Erythroblast (primary cell): ENCODE measurements at regions not wholly inside any gene's neighbourhood (a gene's known extent, or its start where the extent isn't known, plus 50 kb on each side); places are given as distances from the start of the nearest gene placed in this dataset.

Experiments
- DNase-seq, 2 experiments: peaks; one replicate each; lab custom pipeline; 2025; lab: John Stamatoyannopoulos, UW
- GATA1 ChIP-seq: IDR thresholded peaks from 2 replicates; pipeline ENCODE4 v1.6.1; 2011; ENCODE audit warnings: low read depth, mild to moderate bottlenecking, control low read depth, low read length, moderate library complexity
- POLR2A ChIP-seq: IDR thresholded peaks from 2 replicates; pipeline ENCODE4 v1.6.1; 2011; ENCODE audit warnings: mild to moderate bottlenecking, low read length

GRCh38 chr16:51393381-51394005, 242.4 kb upstream of the SALL1 start:
- no peak for TF ChIP-seq GATA1
- no peak for TF ChIP-seq POLR2A
- DNase-seq: no peak

GRCh38 chr16:51392521-51393187, 241.6 kb upstream of the SALL1 start:
- DNase-seq: no peak
- TF ChIP-seq GATA1 (no peak), POLR2A (no peak)

GRCh38 chr16:51391798-51392511, 240.9 kb upstream of the SALL1 start:
- TF ChIP-seq POLR2A (no peak), GATA1 (no peak)
- DNase-seq: no peak

GRCh38 chr16:51390877-51391276, 239.8 kb upstream of the SALL1 start:
- no peak for DNase-seq
- no peak for TF ChIP-seq GATA1

- TF ChIP-seq GATA1 (no peak), POLR2A (no peak)
- DNase-seq: no peak
Measured at GRCh38 chr16:51389881-51390280, 238.8 kb upstream of the SALL1 start.

- no peak for DNase-seq
- TF ChIP-seq GATA1: no peak
Measured at GRCh38 chr16:51388516-51388951, 237.5 kb upstream of the SALL1 start.

- DNase-seq: no peak
- no peak for TF ChIP-seq GATA1
Measured at GRCh38 chr16:51383909-51384308, 232.8 kb upstream of the SALL1 start.

GRCh38 chr16:51382940-51383339, 231.9 kb upstream of the SALL1 start:
- TF ChIP-seq GATA1 (no peak), POLR2A (no peak)
- no peak for DNase-seq

GRCh38 chr16:51382211-51382610, 231.1 kb upstream of the SALL1 start:
- TF ChIP-seq POLR2A (no peak), GATA1 (no peak)

GRCh38 chr16:51376080-51376479, 225.0 kb upstream of the SALL1 start:
- TF ChIP-seq POLR2A (no peak), GATA1 (no peak)
- DNase-seq: no peak

More at GRCh38 chr16:51382211-51382610, 231.1 kb upstream of the SALL1 start:
- DNase-seq: no peak

GRCh38 chr16:51374790-51375189, 223.7 kb upstream of the SALL1 start:
- no peak for DNase-seq
- no peak for TF ChIP-seq POLR2A
- TF ChIP-seq GATA1: no peak

- TF ChIP-seq POLR2A: no peak
- DNase-seq: no peak
Measured at GRCh38 chr16:51374346-51374745, 223.3 kb upstream of the SALL1 start.

GRCh38 chr16:51365715-51366114, 214.6 kb upstream of the SALL1 start:
- TF ChIP-seq GATA1: no peak
- no peak for TF ChIP-seq POLR2A
- no peak for DNase-seq

- no peak for DNase-seq
- TF ChIP-seq POLR2A (no peak), GATA1 (no peak)
Measured at GRCh38 chr16:51359141-51359955, 208.3 kb upstream of the SALL1 start.
